HEK293T (cell line): ENCODE measurements at regions not wholly inside any gene's neighbourhood (a gene's known extent, or its start where the extent isn't known, plus 50 kb on each side); places are given as distances from the start of the nearest gene placed in this dataset.

Experiments
- BHLHE40 ChIP-seq: fragments of 450-650 bp; IDR thresholded peaks from 2 replicates; pipeline ENCODE4 v1.6.1; 2016; ENCODE audit warnings: mild to moderate bottlenecking, moderate library complexity, borderline replicate concordance
- SP1 ChIP-seq: fragments of 450-650 bp; IDR thresholded peaks from 2 replicates; pipeline ENCODE4 v1.6.1; 2017
- TF ChIP-seq, protein P1 (sequence below): fragments of 450-650 bp; IDR thresholded peaks from 2 replicates; pipeline ENCODE4 v1.6.1; 2016

DNA sequence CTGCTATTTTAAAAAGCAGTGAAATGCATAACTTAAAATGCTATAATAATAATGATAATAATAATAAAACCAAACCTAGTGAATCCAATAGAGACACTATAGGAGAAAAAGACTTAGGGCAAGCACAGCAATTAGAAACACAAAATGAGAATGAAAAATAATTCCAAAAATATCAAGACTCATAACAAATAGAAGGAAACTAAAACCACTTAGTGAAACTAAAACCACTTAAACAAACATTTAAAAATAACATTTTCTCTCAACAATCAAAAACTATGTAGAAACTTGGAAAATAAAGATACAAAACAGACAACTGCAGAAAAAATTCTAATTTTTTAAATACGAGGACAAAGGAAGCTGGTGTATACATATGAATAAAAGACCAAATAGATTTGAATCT is 655.2 kb upstream of the NRG3 start:
- TF ChIP-seq BHLHE40 (no peak), SP1 (no peak)
- TF ChIP-seq, protein P1, sequence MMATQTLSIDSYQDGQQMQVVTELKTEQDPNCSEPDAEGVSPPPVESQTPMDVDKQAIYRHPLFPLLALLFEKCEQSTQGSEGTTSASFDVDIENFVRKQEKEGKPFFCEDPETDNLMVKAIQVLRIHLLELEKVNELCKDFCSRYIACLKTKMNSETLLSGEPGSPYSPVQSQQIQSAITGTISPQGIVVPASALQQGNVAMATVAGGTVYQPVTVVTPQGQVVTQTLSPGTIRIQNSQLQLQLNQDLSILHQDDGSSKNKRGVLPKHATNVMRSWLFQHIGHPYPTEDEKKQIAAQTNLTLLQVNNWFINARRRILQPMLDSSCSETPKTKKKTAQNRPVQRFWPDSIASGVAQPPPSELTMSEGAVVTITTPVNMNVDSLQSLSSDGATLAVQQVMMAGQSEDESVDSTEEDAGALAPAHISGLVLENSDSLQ, result no peak
